Dendritic cell treated with granulocyte-macrophage colony-stimulating factor and Interleukin-4, amounts not matched to agents 40 ng/mL and 50 ng/mL, for 4 days (primary cell): ENCODE measurements at regions not wholly inside any gene's neighbourhood (a gene's known extent, or its start where the extent isn't known, plus 50 kb on each side); places are given as distances from the start of the nearest gene placed in this dataset.
"Not testable (repeated sequence)": the region's sequence is repeated elsewhere in the genome, so short reads cannot be mapped to it uniquely, and the experiment has no call there.

Source experiments
- H3K27ac Mint-ChIP-seq: one replicate; pipeline ENCODE4 v1.8.0; 2022; ENCODE audit warnings: mild to moderate bottlenecking, mixed read lengths
- H3K27me3 Mint-ChIP-seq: one replicate; pipeline ENCODE4 v1.8.0; 2022; ENCODE audit warnings: mild to moderate bottlenecking, mixed read lengths
- H3K36me3 Mint-ChIP-seq: one replicate; pipeline ENCODE4 v1.8.0; 2022; ENCODE audit warnings: low read depth, mixed read lengths
- H3K4me1 Mint-ChIP-seq: one replicate; pipeline ENCODE4 v1.8.0; 2022; ENCODE audit warnings: low read depth, mixed read lengths
- H3K4me3 Mint-ChIP-seq: one replicate; pipeline ENCODE4 v1.8.0; 2022; ENCODE audit warnings: mild to moderate bottlenecking, moderate library complexity, mixed read lengths
- H3K9me3 Mint-ChIP-seq: one replicate; pipeline ENCODE4 v1.8.0; 2022; ENCODE audit warnings: mixed read lengths
- intact Hi-C: fragments of 100-400 bp; cut with micrococcal nuclease; formaldehyde crosslinking; loops from one replicate; pipeline ENCODE4 v1.15.0; 2022

DNA sequence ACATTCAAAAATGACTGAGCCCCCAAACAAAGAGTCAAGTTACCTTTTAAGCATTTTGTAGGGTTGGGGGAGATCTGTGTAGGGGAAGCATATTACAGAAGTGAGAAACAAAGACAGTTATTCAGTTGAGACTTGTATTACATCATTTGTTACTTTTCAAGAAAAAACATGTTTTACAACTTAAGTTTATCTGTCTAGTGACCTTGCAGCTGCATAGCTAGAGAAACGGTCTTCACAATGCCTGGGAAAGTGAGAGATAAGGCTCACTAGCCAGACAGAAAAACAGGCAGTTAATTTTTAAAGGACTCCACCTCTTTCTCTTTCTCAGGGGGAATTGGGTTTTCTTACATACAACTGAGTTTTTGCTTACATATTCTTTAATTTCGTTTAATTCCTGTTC, 105.1 kb downstream of the ALG10 start:
- intact Hi-C loops, H3K4me3 Mint-ChIP-seq, H3K36me3 Mint-ChIP-seq, H3K27me3 Mint-ChIP-seq, H3K9me3 Mint-ChIP-seq, H3K27ac Mint-ChIP-seq: not testable (repeated sequence)
- H3K4me1 Mint-ChIP-seq, result peaks cover 14% of the 10 kb centered on the region

DNA sequence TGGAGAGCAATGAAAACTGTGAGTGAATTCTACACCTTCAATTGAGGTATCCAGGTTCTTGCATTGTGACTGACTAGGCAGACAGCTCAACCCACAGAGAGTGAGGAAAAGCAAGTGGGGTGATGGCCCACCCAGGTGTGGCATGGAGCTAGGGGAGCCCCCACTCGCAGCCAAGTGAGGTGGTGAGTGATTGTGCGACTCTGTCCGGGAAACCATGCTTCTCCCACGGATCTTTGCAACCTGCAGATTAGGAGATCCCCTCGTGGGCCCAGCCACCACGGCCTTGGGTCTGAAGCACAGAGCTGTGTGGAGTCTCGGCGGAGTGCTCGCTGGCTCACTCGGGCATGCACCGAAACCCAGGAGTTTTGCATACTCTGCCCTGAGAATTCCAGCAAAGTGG, 120.1 kb downstream of the ALG10 start:
- H3K36me3 Mint-ChIP-seq, result no peaks in the 10 kb centered on the region
- H3K9me3 Mint-ChIP-seq, result peaks cover 5% of the 10 kb centered on the region
- no peaks in the 10 kb centered on the region for H3K4me1 Mint-ChIP-seq
- H3K27ac Mint-ChIP-seq, result no peak overlapping the region
- H3K4me3 Mint-ChIP-seq, result no peak overlapping the region
- intact Hi-C loops, result no loop called here
- no peaks in the 10 kb centered on the region for H3K27me3 Mint-ChIP-seq

DNA sequence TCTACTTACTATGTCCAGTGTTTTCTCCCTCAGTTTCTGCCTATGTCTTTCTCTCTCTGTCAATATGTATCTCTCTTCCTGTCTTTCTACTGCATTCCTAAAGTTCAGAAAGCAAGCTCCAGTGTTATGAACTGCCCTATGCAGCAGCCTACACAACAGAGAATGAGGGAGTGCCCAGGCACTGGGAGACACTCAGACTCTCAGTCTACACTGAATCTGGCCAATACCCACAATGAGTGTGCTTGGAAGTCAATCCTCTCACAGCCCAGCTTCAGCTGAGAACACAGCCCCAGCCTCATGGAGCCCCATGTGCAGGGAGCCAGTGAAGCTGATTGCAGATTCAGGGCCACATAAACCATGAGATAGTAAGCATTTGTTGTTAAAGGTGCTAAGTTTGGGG, 128.7 kb downstream of the ALG10 start:
- no peaks in the 10 kb centered on the region for H3K4me1 Mint-ChIP-seq
- H3K9me3 Mint-ChIP-seq, result no peaks in the 10 kb centered on the region
- H3K27me3 Mint-ChIP-seq, result no peaks in the 10 kb centered on the region
- intact Hi-C loops, result no loop called here
- H3K36me3 Mint-ChIP-seq, result no peaks in the 10 kb centered on the region
- H3K4me3 Mint-ChIP-seq, result no peak overlapping the region
- H3K27ac Mint-ChIP-seq, result no peak overlapping the region

DNA sequence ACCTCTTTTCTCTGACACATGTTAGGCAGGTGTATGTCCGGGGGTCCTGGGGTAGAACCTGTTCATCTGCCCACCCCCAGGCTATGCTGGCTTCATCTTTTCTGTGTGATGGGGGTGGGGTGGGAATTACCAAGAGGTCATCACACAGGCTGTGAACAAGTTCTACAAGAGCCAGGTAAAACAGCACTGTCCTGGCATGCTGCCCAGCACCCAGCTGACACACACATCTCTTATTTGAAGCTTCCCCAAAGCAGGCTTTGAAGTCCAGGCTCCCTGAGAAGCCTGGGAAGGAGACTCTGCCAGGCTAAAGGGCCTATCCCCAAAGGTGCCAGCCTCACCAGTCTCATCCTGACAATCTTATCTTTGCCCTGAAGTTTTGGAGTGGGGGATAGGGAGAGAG, 141.1 kb downstream of the ALG10 start:
- Mint-ChIP-seq H3K36me3 (no peaks in the 10 kb centered on the region), H3K4me3 (no peak overlapping the region), H3K27me3 (no peaks in the 10 kb centered on the region), H3K27ac (no peak overlapping the region), H3K9me3 (peaks cover 20% of the 10 kb centered on the region), H3K4me1 (no peaks in the 10 kb centered on the region)
- intact Hi-C loops, result no loop called here

DNA sequence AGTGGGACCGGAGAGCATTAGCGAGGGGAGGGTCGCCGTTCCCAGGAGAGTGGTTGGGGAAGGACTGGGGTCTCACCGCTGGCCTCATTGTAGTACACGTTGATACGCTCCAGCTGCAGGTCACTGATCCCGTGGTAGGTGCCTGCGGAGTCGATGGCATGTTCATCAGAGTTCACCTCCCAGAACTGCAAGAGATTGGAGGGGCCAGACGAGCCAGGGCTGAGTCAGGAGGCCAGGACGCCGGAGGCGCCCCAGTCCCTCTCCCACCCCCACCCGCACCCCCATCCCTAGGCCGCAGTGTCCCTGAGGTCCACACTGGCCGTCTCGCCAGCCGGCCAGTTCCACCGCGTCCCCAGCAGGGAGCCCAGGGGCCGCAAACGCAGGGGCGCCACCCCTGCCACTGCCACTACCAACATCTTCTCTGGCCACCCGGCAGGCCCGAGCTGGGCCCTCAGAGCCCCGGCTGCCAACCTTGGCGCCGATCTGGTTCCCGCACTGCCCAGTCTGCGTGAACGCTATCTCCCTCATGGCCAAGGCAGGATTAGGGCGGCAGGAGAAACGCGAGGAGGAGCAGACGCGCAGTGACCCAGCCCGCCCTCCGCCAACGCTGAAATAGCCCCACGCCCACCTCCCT, 144.2 kb downstream of the ALG10 start:
- Mint-ChIP-seq H3K4me3 (no peak overlapping the region), H3K27me3 (no peaks in the 10 kb centered on the region), H3K36me3 (no peaks in the 10 kb centered on the region), H3K4me1 (no peaks in the 10 kb centered on the region), H3K9me3 (peaks cover 20% of the 10 kb centered on the region), H3K27ac (no peak overlapping the region)
- intact Hi-C loops, result no loop called here

DNA sequence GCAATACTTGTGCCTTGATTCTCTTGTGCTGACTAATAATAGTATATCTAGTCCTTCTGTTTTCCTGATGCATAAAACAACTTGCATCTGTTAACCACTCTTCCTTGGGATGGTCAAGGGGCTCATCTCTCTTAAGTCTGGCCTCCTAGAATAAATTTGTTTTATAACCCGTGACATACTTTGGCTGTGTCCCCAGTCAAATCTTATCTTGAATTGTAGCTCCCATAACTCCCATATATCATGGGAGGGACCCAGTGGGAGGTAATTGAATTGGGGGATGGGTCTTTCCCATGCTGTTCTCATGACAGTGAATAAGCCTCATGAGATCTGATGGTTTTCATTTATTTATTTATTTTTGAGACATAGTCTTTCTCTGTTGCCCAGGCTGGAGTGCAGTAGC, 146.2 kb downstream of the ALG10 start:
- H3K27me3 Mint-ChIP-seq, H3K36me3 Mint-ChIP-seq, intact Hi-C loops, H3K4me1 Mint-ChIP-seq, H3K4me3 Mint-ChIP-seq, H3K27ac Mint-ChIP-seq: not testable (repeated sequence)
- peaks cover 20% of the 10 kb centered on the region for H3K9me3 Mint-ChIP-seq

DNA sequence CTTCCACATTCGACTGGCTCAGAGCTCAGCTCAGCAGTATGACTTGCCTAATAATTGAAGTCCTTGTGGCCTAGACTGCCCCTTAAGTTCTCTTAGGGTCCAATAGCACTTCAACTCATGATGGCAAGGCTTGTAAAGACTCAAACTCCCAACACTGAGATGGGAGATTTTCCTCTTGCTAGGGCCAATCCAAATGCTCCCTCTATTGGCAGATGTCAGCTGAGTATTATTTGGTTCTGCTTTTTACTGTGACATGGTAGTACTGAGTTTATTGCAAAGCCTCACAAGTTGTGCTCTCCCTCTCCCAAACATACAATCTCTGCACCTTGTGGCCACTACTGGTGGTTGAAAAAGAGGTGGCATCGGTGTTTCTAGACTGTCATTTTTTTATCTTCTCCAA, 164.2 kb downstream of the ALG10 start:
- intact Hi-C loops, result no loop called here
- H3K4me1 Mint-ChIP-seq, result no peaks in the 10 kb centered on the region

DNA sequence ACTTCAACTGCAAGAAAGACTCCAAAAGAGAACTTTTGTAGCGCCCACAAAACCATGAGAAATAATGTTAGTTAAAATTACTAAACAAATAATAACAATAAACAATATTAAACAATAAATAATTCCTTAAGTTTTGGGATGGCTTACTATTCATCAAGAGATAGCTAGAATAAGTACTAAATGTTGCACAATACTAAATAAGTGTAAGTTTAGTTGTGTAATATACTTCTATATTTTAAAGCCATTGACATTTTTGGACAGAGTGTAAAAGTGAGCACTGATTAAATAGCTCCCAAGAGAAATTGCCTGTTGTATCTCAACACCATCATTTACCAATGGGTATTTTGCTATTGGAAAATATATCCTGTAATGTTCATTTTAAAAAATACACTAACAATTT, 166.7 kb downstream of the ALG10 start:
- no peak overlapping the region for H3K27ac Mint-ChIP-seq
- H3K4me3 Mint-ChIP-seq, result no peak overlapping the region
- H3K4me1 Mint-ChIP-seq, result no peaks in the 10 kb centered on the region
- intact Hi-C loops, result no loop called here
- no peaks in the 10 kb centered on the region for H3K9me3 Mint-ChIP-seq
- no peaks in the 10 kb centered on the region for H3K36me3 Mint-ChIP-seq
- no peaks in the 10 kb centered on the region for H3K27me3 Mint-ChIP-seq

More for the DNA sequence above, 164.2 kb downstream of the ALG10 start:
- no peaks in the 10 kb centered on the region for H3K9me3 Mint-ChIP-seq
- H3K27me3 Mint-ChIP-seq, result no peaks in the 10 kb centered on the region
- no peak overlapping the region for H3K4me3 Mint-ChIP-seq
- H3K36me3 Mint-ChIP-seq, result no peaks in the 10 kb centered on the region
- H3K27ac Mint-ChIP-seq, result no peak overlapping the region

DNA sequence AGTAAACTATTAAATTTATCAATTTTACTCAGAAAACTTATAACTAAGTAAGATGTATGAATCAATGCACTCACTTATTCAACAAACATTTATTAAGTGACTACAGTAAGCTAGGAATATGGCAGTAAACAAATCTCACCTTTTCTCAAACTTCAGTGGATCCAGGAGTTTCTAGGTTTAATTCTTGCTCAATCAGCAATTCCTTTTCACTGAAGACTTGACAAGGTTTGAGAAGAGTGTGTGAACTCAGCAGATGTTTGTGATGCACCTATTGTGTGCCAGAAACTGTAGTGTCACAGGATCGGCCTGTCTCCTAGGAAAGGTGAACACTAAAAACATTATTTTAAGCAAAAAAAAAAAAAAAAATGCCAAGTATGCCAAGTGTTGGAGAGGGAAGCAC, 167.8 kb downstream of the ALG10 start:
- intact Hi-C loops, result no loop called here
- H3K27ac Mint-ChIP-seq, result no peak overlapping the region
- H3K4me1 Mint-ChIP-seq, result no peaks in the 10 kb centered on the region
- peaks cover 1% of the 10 kb centered on the region for H3K27me3 Mint-ChIP-seq
- H3K9me3 Mint-ChIP-seq, result no peaks in the 10 kb centered on the region
- no peak overlapping the region for H3K4me3 Mint-ChIP-seq
- H3K36me3 Mint-ChIP-seq, result no peaks in the 10 kb centered on the region

DNA sequence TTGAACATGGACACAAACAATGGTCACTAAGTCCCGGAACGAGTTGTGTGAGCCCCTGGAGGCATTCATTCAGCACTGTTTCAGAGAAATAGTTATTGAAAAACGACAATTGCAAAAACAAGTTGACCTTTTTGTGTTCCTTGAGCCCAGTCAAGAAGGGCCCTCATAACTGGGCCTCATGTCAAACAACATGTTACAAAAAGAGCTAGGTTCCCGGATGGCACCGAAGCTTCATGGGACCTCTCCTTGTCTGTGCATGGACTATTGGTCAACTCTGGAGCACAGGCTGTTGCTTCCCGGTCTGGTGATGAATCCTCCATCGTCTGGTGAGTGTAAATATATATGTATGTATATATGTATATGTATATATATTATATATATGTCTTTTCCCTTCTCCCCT, 176.6 kb downstream of the ALG10 start:
- Mint-ChIP-seq H3K27me3 (peaks cover 1% of the 10 kb centered on the region), H3K4me1 (no peaks in the 10 kb centered on the region), H3K9me3 (peaks cover 9% of the 10 kb centered on the region), H3K4me3 (no peak overlapping the region), H3K27ac (no peak overlapping the region), H3K36me3 (no peaks in the 10 kb centered on the region)
- intact Hi-C loops, result no loop called here

DNA sequence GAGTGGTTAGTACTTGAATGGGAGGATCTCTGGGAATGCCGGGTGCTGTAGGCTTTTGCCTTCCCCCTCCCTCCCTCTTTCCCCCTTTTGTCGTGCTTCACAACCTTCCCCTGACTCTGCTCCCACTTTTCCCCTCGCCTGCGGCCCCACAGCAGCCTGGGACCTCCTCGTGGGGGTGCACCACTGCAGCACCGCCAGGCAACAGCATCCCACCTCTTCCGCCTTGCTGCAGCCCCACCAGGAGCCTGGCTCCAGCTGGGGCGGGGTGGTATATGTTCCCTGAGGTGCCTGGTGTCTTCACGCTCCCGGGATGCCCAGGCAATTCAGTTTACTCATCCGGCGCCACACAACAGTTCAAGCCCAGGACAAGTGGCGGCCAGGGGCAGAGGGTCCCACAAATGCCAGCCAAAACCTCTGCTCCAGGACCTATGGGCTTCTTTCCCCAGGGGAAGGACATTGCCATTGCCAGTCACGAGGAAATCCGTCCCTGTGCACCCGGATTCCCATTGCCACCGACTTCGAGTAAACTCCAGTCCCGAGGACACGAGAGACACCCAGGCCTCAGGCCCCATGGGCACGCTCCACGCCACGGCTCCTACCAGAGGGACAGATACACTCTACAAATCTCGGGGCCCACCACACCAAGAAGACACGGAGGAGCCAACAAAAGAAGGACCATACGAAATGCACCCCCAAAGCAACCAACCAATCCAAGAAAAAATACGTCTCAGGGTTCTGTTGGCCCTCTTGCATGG, 181.7 kb downstream of the ALG10 start:
- Mint-ChIP-seq H3K27ac (no peak overlapping the region), H3K36me3 (no peaks in the 10 kb centered on the region), H3K4me1 (no peaks in the 10 kb centered on the region), H3K4me3 (no peak overlapping the region), H3K27me3 (no peaks in the 10 kb centered on the region), H3K9me3 (peaks cover 41% of the 10 kb centered on the region)
- intact Hi-C loops, result no loop called here

DNA sequence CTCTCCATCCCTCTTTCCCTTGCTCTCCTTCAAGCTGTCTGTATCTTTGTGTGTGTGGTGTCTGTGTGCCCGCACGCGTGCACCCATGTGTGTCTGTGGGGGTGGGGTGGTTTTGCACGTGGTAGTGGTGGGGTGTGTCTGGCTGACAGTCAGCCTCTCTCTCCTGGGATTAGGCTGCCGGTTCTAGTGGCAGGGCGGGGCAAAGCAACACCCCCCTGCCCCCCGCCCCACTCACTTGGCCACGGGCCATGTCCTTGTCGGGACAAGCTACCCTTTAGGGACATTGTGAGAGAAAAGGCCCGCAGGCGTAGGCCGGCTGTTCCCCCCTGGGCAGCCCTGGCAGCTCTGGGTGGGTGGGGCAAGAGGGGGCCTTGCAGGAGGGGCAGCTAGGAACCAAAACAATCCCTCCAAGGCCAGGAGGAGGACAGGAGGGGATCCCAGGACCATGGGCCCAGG, 182.6 kb downstream of the ALG10 start:
- intact Hi-C loops, result no loop called here
- no peaks in the 10 kb centered on the region for H3K36me3 Mint-ChIP-seq
- no peaks in the 10 kb centered on the region for H3K27me3 Mint-ChIP-seq
- H3K9me3 Mint-ChIP-seq, result peaks cover 41% of the 10 kb centered on the region
- H3K27ac Mint-ChIP-seq, result no peak overlapping the region
- no peak overlapping the region for H3K4me3 Mint-ChIP-seq
- no peaks in the 10 kb centered on the region for H3K4me1 Mint-ChIP-seq

DNA sequence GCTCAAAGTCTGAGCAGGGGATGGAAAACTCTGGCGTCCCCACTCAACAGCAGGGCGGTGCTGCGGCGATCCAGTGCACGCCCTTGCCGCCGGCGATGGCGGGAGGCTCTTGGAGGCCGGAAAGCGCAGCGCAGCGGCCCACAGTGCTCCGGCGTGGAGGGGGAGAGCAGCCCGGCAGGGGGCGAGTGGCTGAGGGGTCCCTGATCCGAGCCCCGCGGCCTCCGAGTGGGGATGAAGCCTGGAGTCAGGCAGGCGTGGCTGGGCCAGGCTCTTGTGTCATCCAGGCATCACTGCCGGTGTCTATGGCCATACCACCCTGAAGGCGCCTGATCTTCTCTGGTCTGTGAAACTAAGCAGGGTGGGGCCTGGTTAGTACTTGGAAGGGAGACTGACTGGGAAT, 183.1 kb downstream of the ALG10 start:
- H3K27ac Mint-ChIP-seq, result no peak overlapping the region
- H3K4me3 Mint-ChIP-seq, result no peak overlapping the region
- no peaks in the 10 kb centered on the region for H3K4me1 Mint-ChIP-seq
- no peaks in the 10 kb centered on the region for H3K36me3 Mint-ChIP-seq
- peaks cover 41% of the 10 kb centered on the region for H3K9me3 Mint-ChIP-seq
- H3K27me3 Mint-ChIP-seq, result no peaks in the 10 kb centered on the region
- intact Hi-C loops, result no loop called here

DNA sequence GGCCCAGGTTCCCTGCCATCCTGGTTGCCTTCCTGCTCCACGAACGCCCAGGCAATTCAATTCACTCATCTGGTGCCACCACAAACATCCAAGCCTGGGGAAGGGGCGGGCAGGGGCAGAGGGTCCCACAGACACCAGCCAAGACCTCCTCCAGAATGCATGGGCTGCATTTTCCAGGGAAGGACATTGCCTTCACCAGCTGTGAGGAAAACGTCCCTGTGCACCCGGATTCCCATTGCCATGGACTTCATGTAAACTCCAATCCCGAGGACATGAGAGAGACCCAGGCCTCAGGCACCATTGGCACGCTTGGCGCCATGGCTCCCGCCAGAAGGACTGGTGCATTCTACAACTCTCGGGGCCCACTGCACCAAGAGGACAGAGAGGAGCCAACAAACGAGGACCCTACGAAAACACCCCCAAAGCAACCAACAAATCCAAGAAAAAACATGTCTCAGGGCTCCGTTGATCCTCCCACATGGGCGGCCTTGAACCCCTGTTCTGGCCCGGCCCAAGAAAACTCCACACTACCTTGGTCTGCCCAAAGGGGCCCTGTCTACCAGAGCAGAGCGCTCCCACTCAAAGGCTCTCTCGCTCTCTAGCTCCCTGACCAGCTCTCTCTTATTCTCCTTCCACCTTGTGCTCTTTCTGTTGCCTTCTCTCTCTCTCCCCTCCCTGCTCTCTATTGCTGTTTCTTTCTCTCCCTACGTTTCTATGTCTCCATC, 183.9 kb downstream of the ALG10 start:
- H3K4me1 Mint-ChIP-seq, result no peaks in the 10 kb centered on the region
- intact Hi-C loops, result no loop called here
- no peaks in the 10 kb centered on the region for H3K36me3 Mint-ChIP-seq
- H3K4me3 Mint-ChIP-seq, result no peak overlapping the region
- no peaks in the 10 kb centered on the region for H3K27me3 Mint-ChIP-seq
- no peak overlapping the region for H3K27ac Mint-ChIP-seq
- H3K9me3 Mint-ChIP-seq, result peaks cover 49% of the 10 kb centered on the region
